ENCODE measurements at regions not wholly inside any gene's neighbourhood (a gene's known extent, or its start where the extent isn't known, plus 50 kb on each side); places are given as distances from the start of the nearest gene placed in this dataset.

DNA sequence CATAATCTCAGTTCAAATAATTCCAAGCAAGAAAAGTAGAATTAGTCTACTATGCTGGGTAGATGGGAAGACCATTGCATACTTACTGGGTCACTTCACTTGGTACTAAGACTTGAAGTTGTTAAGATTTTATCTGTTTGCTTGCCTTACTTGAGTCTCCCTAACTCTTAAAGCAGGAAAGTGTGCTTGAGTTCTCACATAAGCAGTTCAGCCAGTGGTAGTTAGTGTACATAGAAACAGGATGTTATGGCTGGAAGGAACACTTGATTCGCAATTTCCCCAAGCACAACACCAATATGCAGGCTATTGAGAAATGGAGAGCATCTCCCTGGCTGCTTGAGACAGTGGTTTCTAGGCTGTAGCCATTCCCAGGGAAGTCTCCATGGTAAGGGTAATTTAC lies 176.1 kb downstream of the MSL3 start:
- Histone ChIP-seq H3K9ac (ENCODE audit: low read depth, low read length) (no peak overlapping the region), H3K36me3 (ENCODE audit: insufficient read depth, low read length) (no peaks in the 10 kb centered on the region), H3K27ac (ENCODE audit: low read length) (no peak overlapping the region), H3K79me2 (ENCODE audit: insufficient read depth, low read length) (no peaks in the 10 kb centered on the region), H3K27me3 (ENCODE audit: insufficient read depth, low read length, poor library complexity) (no peaks in the 10 kb centered on the region), H3K4me3 (ENCODE audit: low read depth in 1 of 2, low read length in 2 of 2) (no peak overlapping the region), H4K20me1 (ENCODE audit: insufficient read depth, low read length) (no peaks in the 10 kb centered on the region), H3K9me3 (ENCODE audit: insufficient read depth, low read length, severe bottlenecking) (no peaks in the 10 kb centered on the region), H2AFZ (ENCODE audit: low read depth, low read length) (no peak overlapping the region), H3K4me1 (ENCODE audit: insufficient read depth, low read length) (no peaks in the 10 kb centered on the region), H3K4me2 (ENCODE audit: insufficient read depth, low read length) (no peak overlapping the region)
- TF ChIP-seq, protein P1, sequence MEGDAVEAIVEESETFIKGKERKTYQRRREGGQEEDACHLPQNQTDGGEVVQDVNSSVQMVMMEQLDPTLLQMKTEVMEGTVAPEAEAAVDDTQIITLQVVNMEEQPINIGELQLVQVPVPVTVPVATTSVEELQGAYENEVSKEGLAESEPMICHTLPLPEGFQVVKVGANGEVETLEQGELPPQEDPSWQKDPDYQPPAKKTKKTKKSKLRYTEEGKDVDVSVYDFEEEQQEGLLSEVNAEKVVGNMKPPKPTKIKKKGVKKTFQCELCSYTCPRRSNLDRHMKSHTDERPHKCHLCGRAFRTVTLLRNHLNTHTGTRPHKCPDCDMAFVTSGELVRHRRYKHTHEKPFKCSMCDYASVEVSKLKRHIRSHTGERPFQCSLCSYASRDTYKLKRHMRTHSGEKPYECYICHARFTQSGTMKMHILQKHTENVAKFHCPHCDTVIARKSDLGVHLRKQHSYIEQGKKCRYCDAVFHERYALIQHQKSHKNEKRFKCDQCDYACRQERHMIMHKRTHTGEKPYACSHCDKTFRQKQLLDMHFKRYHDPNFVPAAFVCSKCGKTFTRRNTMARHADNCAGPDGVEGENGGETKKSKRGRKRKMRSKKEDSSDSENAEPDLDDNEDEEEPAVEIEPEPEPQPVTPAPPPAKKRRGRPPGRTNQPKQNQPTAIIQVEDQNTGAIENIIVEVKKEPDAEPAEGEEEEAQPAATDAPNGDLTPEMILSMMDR (IDR thresholded peaks at IDR 0.05; ENCODE audit: borderline replicate concordance, extremely low read depth, low read length, poor library complexity, severe bottlenecking) = no peak
- no peak for TF ChIP-seq EZH2 (IDR thresholded peaks at IDR 0.05; ENCODE audit: borderline replicate concordance, low read depth, low read length, severe bottlenecking)
- ATAC-seq (ENCODE audit: insufficient read depth, low read depth) (no peak), DNase-seq (no peak)

- Histone ChIP-seq H3K9me3 (ENCODE audit: insufficient read depth, low read length, severe bottlenecking) (no peaks in the 10 kb centered on the region), H3K9ac (ENCODE audit: low read depth, low read length) (no peak overlapping the region), H4K20me1 (ENCODE audit: insufficient read depth, low read length) (no peaks in the 10 kb centered on the region), H3K4me3 (ENCODE audit: low read depth in 1 of 2, low read length in 2 of 2) (no peak overlapping the region), H2AFZ (ENCODE audit: low read depth, low read length) (no peak overlapping the region), H3K27me3 (ENCODE audit: insufficient read depth, low read length, poor library complexity) (no peaks in the 10 kb centered on the region), H3K4me2 (ENCODE audit: insufficient read depth, low read length) (no peak overlapping the region), H3K4me1 (ENCODE audit: insufficient read depth, low read length) (no peaks in the 10 kb centered on the region), H3K36me3 (ENCODE audit: insufficient read depth, low read length) (no peaks in the 10 kb centered on the region), H3K27ac (ENCODE audit: low read length) (no peak overlapping the region), H3K79me2 (ENCODE audit: insufficient read depth, low read length) (no peaks in the 10 kb centered on the region)
- no peak for ATAC-seq (ENCODE audit: insufficient read depth, low read depth)
- no peak for DNase-seq
- TF ChIP-seq EZH2 (IDR thresholded peaks at IDR 0.05; ENCODE audit: borderline replicate concordance, low read depth, low read length, severe bottlenecking) = no peak
- TF ChIP-seq, protein P1 (IDR thresholded peaks at IDR 0.05; ENCODE audit: borderline replicate concordance, extremely low read depth, low read length, poor library complexity, severe bottlenecking) = no peak
Measured at GRCh38 chrX:11941571-11941970, 183.5 kb downstream of the MSL3 start.

GRCh38 chrX:11944501-11944900 lies 186.5 kb downstream of the MSL3 start:
- H3K36me3 ChIP-seq (ENCODE audit: insufficient read depth, low read length) = no peaks in the 10 kb centered on the region
- DNase-seq (no peak), ATAC-seq (ENCODE audit: insufficient read depth, low read depth) (no peak)
- no peak overlapping the region for H2AFZ ChIP-seq (ENCODE audit: low read depth, low read length)
- no peaks in the 10 kb centered on the region for H4K20me1 ChIP-seq (ENCODE audit: insufficient read depth, low read length)
- H3K27me3 ChIP-seq (ENCODE audit: insufficient read depth, low read length, poor library complexity) = no peaks in the 10 kb centered on the region
- no peaks in the 10 kb centered on the region for H3K9me3 ChIP-seq (ENCODE audit: insufficient read depth, low read length, severe bottlenecking)
- H3K27ac ChIP-seq (ENCODE audit: low read length) = no peak overlapping the region
- no peak for TF ChIP-seq EZH2 (IDR thresholded peaks at IDR 0.05; ENCODE audit: borderline replicate concordance, low read depth, low read length, severe bottlenecking)
- TF ChIP-seq, protein P1 (IDR thresholded peaks at IDR 0.05; ENCODE audit: borderline replicate concordance, extremely low read depth, low read length, poor library complexity, severe bottlenecking) = peak; percentile 25
- no peak overlapping the region for H3K9ac ChIP-seq (ENCODE audit: low read depth, low read length)
- no peaks in the 10 kb centered on the region for H3K79me2 ChIP-seq (ENCODE audit: insufficient read depth, low read length)
- no peaks in the 10 kb centered on the region for H3K4me1 ChIP-seq (ENCODE audit: insufficient read depth, low read length)
- no peak overlapping the region for H3K4me2 ChIP-seq (ENCODE audit: insufficient read depth, low read length)
- H3K4me3 ChIP-seq (ENCODE audit: low read depth in 1 of 2, low read length in 2 of 2) = no peak overlapping the region

GRCh38 chrX:11949291-11949690 lies 189.0 kb upstream of the FRMPD4 start:
- TF ChIP-seq, protein P1 (IDR thresholded peaks at IDR 0.05; ENCODE audit: borderline replicate concordance, extremely low read depth, low read length, poor library complexity, severe bottlenecking) = no peak
- TF ChIP-seq EZH2 (IDR thresholded peaks at IDR 0.05; ENCODE audit: borderline replicate concordance, low read depth, low read length, severe bottlenecking) = no peak
- H3K4me3 ChIP-seq (ENCODE audit: low read depth in 1 of 2, low read length in 2 of 2) = no peak overlapping the region
- ATAC-seq (ENCODE audit: insufficient read depth, low read depth) = no peak
- H3K27me3 ChIP-seq (ENCODE audit: insufficient read depth, low read length, poor library complexity) = no peaks in the 10 kb centered on the region
- no peaks in the 10 kb centered on the region for H4K20me1 ChIP-seq (ENCODE audit: insufficient read depth, low read length)
- H3K27ac ChIP-seq (ENCODE audit: low read length) = no peak overlapping the region
- H3K36me3 ChIP-seq (ENCODE audit: insufficient read depth, low read length) = no peaks in the 10 kb centered on the region
- no peaks in the 10 kb centered on the region for H3K4me1 ChIP-seq (ENCODE audit: insufficient read depth, low read length)
- no peaks in the 10 kb centered on the region for H3K79me2 ChIP-seq (ENCODE audit: insufficient read depth, low read length)
- H3K4me2 ChIP-seq (ENCODE audit: insufficient read depth, low read length) = no peak overlapping the region
- DNase-seq = no peak
- no peaks in the 10 kb centered on the region for H3K9me3 ChIP-seq (ENCODE audit: insufficient read depth, low read length, severe bottlenecking)
- H2AFZ ChIP-seq (ENCODE audit: low read depth, low read length) = no peak overlapping the region
- no peak overlapping the region for H3K9ac ChIP-seq (ENCODE audit: low read depth, low read length)

All from DND-41 (cell line).